Lower leg skin (tissue), 3 donors: ENCODE measurements at regions not wholly inside any gene's neighbourhood (a gene's known extent, or its start where the extent isn't known, plus 50 kb on each side); places are given as distances from the start of the nearest gene placed in this dataset.

Experiments used
- CTCF ChIP-seq, 3 donors: fragments of 450-650 bp; IDR thresholded peaks; one replicate each; pipeline ENCODE4 v1.5.1; 2016; ENCODE audit warnings: antibody characterized with exemption in 3 of 3, mild to moderate bottlenecking in 3 of 3, moderate library complexity in 2 of 3
- POLR2A ChIP-seq, 2 donors: fragments of 450-650 bp; IDR thresholded peaks; one replicate each; pipeline ENCODE4 v1.6.1; 2016 to 2017; ENCODE audit warnings: antibody characterized with exemption in 2 of 2, mild to moderate bottlenecking in 1 of 2, moderate library complexity in 1 of 2

DNA sequence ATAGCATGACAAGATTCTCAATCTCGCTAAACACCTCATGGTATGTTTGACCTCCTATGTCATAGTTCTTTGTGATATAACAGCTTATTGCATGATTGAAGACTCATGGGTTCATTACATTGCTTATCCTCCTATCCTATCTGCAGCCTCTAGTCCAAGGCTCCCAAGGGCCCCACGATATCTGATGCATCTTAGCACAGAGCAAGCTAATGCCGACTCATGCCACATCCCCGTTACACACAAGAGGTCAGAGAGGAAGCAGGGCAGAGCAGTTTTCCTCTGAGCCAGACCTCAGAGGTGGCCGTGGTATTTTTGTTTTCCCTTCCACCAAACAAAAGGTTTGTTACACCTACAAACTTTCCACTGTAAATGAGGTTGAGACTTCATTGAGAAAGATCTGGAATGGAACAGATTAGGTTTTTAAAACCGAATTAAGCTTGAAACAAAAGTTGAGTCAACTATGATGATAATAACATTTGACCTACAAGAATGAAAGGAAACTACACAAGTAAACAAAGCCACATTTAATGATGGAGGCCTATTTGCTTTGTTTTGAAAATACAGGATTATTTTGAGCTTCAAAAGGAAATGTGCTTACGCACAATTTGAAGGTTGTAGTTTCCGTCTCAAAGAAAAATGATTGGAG, 133.9 kb upstream of the MYLIP start:
- no peak for TF ChIP-seq CTCF (IDR thresholded peaks at IDR 0.05)
- TF ChIP-seq POLR2A (IDR thresholded peaks at IDR 0.05): no peak
